Right lobe of liver (tissue), 4 donors: ENCODE measurements at regions not wholly inside any gene's neighbourhood (a gene's known extent, or its start where the extent isn't known, plus 50 kb on each side); places are given as distances from the start of the nearest gene placed in this dataset.

Experiments used
- CTCF ChIP-seq, 4 donors: fragments of 200-600 bp in 3 of 4; fragments of 450-650 bp in 1 of 4; IDR thresholded peaks; one replicate each; pipeline versions ENCODE4 v1.5.1 to v1.8.0; 2016 to 2022; ENCODE audit warnings: antibody characterized with exemption in 4 of 4, mild to moderate bottlenecking in 2 of 4
- POLR2A ChIP-seq: fragments of 450-650 bp; IDR thresholded peaks from one replicate; pipeline ENCODE4 v1.6.1; 2017; ENCODE audit warnings: antibody characterized with exemption, mild to moderate bottlenecking
- donor health status: DM: no; HTN: no; CAD: no.
- donor health status: DM: no; HTN: no; CAD: no.
- donor health status: DM: no; HTN: yes; CAD: no.

GRCh38 chr2:236945431-236946016, 140.2 kb upstream of the COPS8 start:
- TF ChIP-seq CTCF (IDR thresholded peaks at IDR 0.05) (no peak), POLR2A (no peak)
